ENCODE measurements at regions not wholly inside any gene's neighbourhood (a gene's known extent, or its start where the extent isn't known, plus 50 kb on each side); places are given as distances from the start of the nearest gene placed in this dataset.
A peak's percentile ranks its signal among the peaks of the same experiment; 100 is the strongest.

DNA sequence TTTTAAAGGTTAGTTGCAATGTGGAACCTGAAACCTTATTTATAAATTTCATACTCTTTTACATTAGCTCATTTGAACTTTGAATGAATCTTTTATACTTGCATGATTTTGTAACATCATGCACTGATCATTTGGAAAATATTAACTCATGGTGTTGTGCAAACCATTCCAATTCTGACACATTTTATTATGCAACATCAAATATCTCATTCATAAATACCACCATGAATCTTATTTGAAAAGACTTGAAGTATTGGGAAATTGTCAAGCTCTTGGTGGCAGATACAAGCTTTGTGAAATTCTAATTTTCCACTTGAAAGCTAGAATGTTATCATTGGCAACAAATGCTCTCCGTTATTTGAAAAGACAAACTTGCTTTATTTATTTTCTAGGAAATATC lies 379.9 kb upstream of the PCDH20 start:
- H3K9ac ChIP-seq: no peak overlapping the region
- no peak for TF ChIP-seq Cebpa-rat (IDR thresholded peaks at IDR 0.05)
- no peak overlapping the region for H3K27ac ChIP-seq
- no peak overlapping the region for H3K4me2 ChIP-seq
- H3K9me3 ChIP-seq (replicated peaks in 1 of 11): no peaks in the 10 kb centered on the region
- no peaks in the 10 kb centered on the region for H3K27me3 ChIP-seq
- H3K4me1 ChIP-seq: no peaks in the 10 kb centered on the region
- no peak overlapping the region for H3K4me3 ChIP-seq
- no peaks in the 10 kb centered on the region for H3K36me3 ChIP-seq
- H4K20me1 ChIP-seq: no peaks in the 10 kb centered on the region

GRCh38 chr13:61779456-61779855 lies 363.8 kb upstream of the PCDH20 start:
- H3K9ac ChIP-seq: no peak overlapping the region
- no peak overlapping the region for H3K4me3 ChIP-seq
- H3K36me3 ChIP-seq: no peaks in the 10 kb centered on the region
- no peak overlapping the region for H3K27ac ChIP-seq
- H3K9me3 ChIP-seq (replicated peaks in 1 of 11): no peaks in the 10 kb centered on the region
- no peaks in the 10 kb centered on the region for H4K20me1 ChIP-seq
- H3K27me3 ChIP-seq: no peaks in the 10 kb centered on the region
- H3K4me1 ChIP-seq: 0 out of 20 replicates have a peak, but pooled peaks cover 0 to 4% (median 0%) of the 10 kb centered on the region in 10 experiments
- H3K4me2 ChIP-seq: no peak overlapping the region
- TF ChIP-seq Cebpa-rat (IDR thresholded peaks at IDR 0.05): no peak

DNA sequence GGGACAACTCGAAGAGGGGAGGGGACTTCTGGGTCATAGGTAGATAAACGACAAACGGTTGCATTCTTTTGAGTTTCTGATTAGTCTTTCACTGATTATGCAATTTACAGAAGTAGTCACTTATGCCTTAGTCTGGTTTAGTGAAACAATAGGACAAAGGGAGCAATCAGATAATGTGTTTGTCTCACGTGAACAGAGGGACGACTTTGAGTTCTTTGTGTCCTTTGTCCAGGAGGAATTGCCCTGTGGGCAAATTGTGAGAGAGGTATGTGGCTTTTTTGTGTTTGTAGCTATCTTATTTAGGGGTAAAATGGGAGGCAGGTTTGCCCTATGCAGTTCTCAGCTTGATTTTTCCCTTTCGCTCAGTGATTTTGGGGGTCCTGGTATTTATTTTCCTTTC lies 362.9 kb upstream of the PCDH20 start:
- Histone ChIP-seq H3K27ac (no peak overlapping the region), H3K36me3 (no peaks in the 10 kb centered on the region), H3K4me2 (no peak overlapping the region), H3K27me3 (no peaks in the 10 kb centered on the region), H3K9ac (no peak overlapping the region), H3K4me1 (0 out of 20 replicates have a peak, but pooled peaks cover 0 to 4% (median 0%) of the 10 kb centered on the region in 10 experiments), H4K20me1 (no peaks in the 10 kb centered on the region), H3K4me3 (no peak overlapping the region), H3K9me3 (replicated peaks in 1 of 11) (no peaks in the 10 kb centered on the region)
- TF ChIP-seq Cebpa-rat (IDR thresholded peaks at IDR 0.05): no peak

GRCh38 chr13:61777899-61778298 lies 362.2 kb upstream of the PCDH20 start:
- Histone ChIP-seq H3K4me2 (0 out of 22 replicates have a peak overlapping the region, but pooled peaks of 1 of the 11 experiments have one; percentile 3), H3K27ac (no peak overlapping the region), H3K4me3 (no peak overlapping the region), H3K27me3 (no peaks in the 10 kb centered on the region), H4K20me1 (no peaks in the 10 kb centered on the region), H3K9ac (no peak overlapping the region), H3K36me3 (no peaks in the 10 kb centered on the region), H3K9me3 (replicated peaks in 1 of 11) (no peaks in the 10 kb centered on the region), H3K4me1 (0 out of 20 replicates have a peak, but pooled peaks cover 0 to 4% (median 0%) of the 10 kb centered on the region in 10 experiments)
- no peak for TF ChIP-seq Cebpa-rat (IDR thresholded peaks at IDR 0.05)

DNA sequence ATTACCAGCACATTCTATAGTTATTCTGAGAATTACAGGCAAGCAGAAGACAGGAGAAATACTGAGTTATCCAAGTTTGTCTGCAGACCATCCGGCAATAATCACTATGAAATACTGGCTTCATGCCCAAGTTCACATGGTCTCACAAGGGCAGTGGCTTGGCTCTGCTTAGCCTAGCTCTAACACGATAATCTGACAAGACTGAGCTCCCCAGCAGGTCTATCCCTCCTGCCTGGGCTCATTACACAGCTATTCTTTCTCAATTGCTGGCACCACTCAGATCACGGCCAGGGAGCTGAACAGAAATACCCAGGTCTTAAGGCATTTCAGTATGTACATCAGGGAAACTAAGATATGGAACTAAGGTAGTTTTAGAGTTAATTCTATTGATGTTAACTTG lies 361.6 kb upstream of the PCDH20 start:
- no peak overlapping the region for H3K4me3 ChIP-seq
- H3K27me3 ChIP-seq: no peaks in the 10 kb centered on the region
- no peak for TF ChIP-seq Cebpa-rat (IDR thresholded peaks at IDR 0.05)
- H3K9ac ChIP-seq: no peak overlapping the region
- no peaks in the 10 kb centered on the region for H3K9me3 ChIP-seq (replicated peaks in 1 of 11)
- no peaks in the 10 kb centered on the region for H3K36me3 ChIP-seq
- no peaks in the 10 kb centered on the region for H4K20me1 ChIP-seq
- no peak overlapping the region for H3K4me2 ChIP-seq
- no peak overlapping the region for H3K27ac ChIP-seq
- H3K4me1 ChIP-seq: 0 out of 20 replicates have a peak, but pooled peaks cover 0 to 4% (median 0%) of the 10 kb centered on the region in 10 experiments

GRCh38 chr13:61774903-61775302 lies 359.3 kb upstream of the PCDH20 start:
- no peaks in the 10 kb centered on the region for H4K20me1 ChIP-seq
- H3K4me1 ChIP-seq: 0 out of 20 replicates have a peak, but pooled peaks cover 0 to 4% (median 0%) of the 10 kb centered on the region in 10 experiments
- H3K27ac ChIP-seq: no peak overlapping the region
- no peak overlapping the region for H3K4me3 ChIP-seq
- H3K4me2 ChIP-seq: no peak overlapping the region
- no peak overlapping the region for H3K9ac ChIP-seq
- H3K9me3 ChIP-seq (replicated peaks in 1 of 11): no peaks in the 10 kb centered on the region
- TF ChIP-seq Cebpa-rat (IDR thresholded peaks at IDR 0.05): no peak
- H3K27me3 ChIP-seq: no peaks in the 10 kb centered on the region
- H3K36me3 ChIP-seq: no peaks in the 10 kb centered on the region

GRCh38 chr13:61770681-61771080 lies 355.0 kb upstream of the PCDH20 start:
- TF ChIP-seq Cebpa-rat (IDR thresholded peaks at IDR 0.05): no peak
- Histone ChIP-seq H3K4me1 (no peaks in the 10 kb centered on the region), H3K9ac (no peak overlapping the region), H3K27ac (no peak overlapping the region), H4K20me1 (no peaks in the 10 kb centered on the region), H3K4me2 (no peak overlapping the region), H3K27me3 (no peaks in the 10 kb centered on the region), H3K9me3 (replicated peaks in 1 of 11) (peaks cover 0 to 4% (median 0%) of the 10 kb centered on the region in 11 experiments; a peak in 3 of 22 replicates), H3K4me3 (no peak overlapping the region), H3K36me3 (no peaks in the 10 kb centered on the region)

DNA sequence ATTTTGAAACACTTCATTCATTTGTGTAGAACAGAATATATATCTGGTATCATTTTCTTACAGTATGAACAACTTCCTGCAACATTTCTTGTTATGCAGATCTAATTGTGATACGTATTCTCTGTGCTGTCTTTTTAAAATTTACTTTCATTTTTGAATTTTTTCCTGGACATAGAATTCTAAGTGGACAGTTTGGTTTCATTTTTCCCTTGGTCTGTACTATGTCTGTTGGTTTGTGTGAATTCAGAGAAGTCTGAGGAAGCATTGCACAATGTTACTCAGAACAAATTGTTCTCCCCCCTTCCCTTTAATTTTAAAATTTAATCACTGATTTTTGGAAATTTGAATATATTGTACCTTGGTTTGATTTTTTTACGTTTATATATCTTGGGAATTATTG lies 352.5 kb upstream of the PCDH20 start:
- no peak for TF ChIP-seq Cebpa-rat (IDR thresholded peaks at IDR 0.05)
- Histone ChIP-seq H4K20me1 (no peaks in the 10 kb centered on the region), H3K27ac (no peak overlapping the region), H3K9me3 (replicated peaks in 1 of 11) (peaks cover 0 to 4% (median 0%) of the 10 kb centered on the region in 11 experiments; a peak in 3 of 22 replicates), H3K9ac (no peak overlapping the region), H3K36me3 (no peaks in the 10 kb centered on the region), H3K27me3 (no peaks in the 10 kb centered on the region), H3K4me1 (no peaks in the 10 kb centered on the region), H3K4me3 (no peak overlapping the region), H3K4me2 (no peak overlapping the region)

DNA sequence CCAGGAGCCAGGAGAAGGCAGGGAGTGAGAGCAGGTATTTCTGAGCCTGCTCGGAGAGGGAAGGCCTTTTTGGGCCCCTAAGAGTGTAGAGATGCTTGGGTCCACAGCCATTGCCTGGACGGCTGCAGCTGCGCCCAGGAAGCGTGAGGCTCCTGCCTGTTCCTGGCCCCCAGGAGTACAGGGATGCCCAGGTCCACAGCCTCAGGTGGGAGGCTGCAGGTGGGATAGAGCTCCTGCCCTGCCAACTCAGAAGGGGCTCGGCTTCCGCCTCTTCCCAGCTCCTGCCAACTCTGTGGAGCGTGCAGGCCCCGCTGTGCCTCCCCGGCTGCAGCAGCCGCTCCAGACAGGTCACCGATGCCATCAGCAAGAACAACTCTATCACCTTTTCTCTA lies 351.0 kb upstream of the PCDH20 start:
- H3K4me3 ChIP-seq: no peak overlapping the region
- no peak for TF ChIP-seq Cebpa-rat (IDR thresholded peaks at IDR 0.05)
- no peak overlapping the region for H3K4me2 ChIP-seq

GRCh38 chr13:61765940-61766666 lies 350.5 kb upstream of the PCDH20 start:
- TF ChIP-seq Cebpa-rat (IDR thresholded peaks at IDR 0.05): no peak
- Histone ChIP-seq H3K4me2 (no peak overlapping the region), H3K9ac (no peak overlapping the region), H4K20me1 (no peaks in the 10 kb centered on the region), H3K9me3 (replicated peaks in 1 of 11) (peaks cover 0 to 4% (median 0%) of the 10 kb centered on the region in 11 experiments; a peak in 3 of 22 replicates), H3K4me1 (no peaks in the 10 kb centered on the region), H3K27me3 (no peaks in the 10 kb centered on the region), H3K4me3 (no peak overlapping the region), H3K27ac (no peak overlapping the region), H3K36me3 (no peaks in the 10 kb centered on the region)

More for the DNA sequence above, 351.0 kb upstream of the PCDH20 start:
- no peak overlapping the region for H3K9ac ChIP-seq
- no peaks in the 10 kb centered on the region for H3K4me1 ChIP-seq
- no peaks in the 10 kb centered on the region for H3K27me3 ChIP-seq
- no peaks in the 10 kb centered on the region for H4K20me1 ChIP-seq
- H3K36me3 ChIP-seq: no peaks in the 10 kb centered on the region
- H3K9me3 ChIP-seq (replicated peaks in 1 of 11): peaks cover 0 to 4% (median 0%) of the 10 kb centered on the region in 11 experiments; a peak in 3 of 22 replicates
- no peak overlapping the region for H3K27ac ChIP-seq
